ENCODE measurements at regions not wholly inside any gene's neighbourhood (a gene's known extent, or its start where the extent isn't known, plus 50 kb on each side); places are given as distances from the start of the nearest gene placed in this dataset.

GRCh38 chr10:128741180-128741579 is 615.0 kb upstream of the MKI67 start:
- TF ChIP-seq POLR2AphosphoS5 (IDR thresholded peaks at IDR 0.05; ENCODE audit: low read depth, low read length) (no peak), SIN3A (IDR thresholded peaks at IDR 0.05; ENCODE audit: borderline replicate concordance, insufficient read depth, low read length) (no peak)

All from PFSK-1 (cell line).